ENCODE measurements at regions not wholly inside any gene's neighbourhood (a gene's known extent, or its start where the extent isn't known, plus 50 kb on each side); places are given as distances from the start of the nearest gene placed in this dataset.

- TF ChIP-seq, protein P1, sequence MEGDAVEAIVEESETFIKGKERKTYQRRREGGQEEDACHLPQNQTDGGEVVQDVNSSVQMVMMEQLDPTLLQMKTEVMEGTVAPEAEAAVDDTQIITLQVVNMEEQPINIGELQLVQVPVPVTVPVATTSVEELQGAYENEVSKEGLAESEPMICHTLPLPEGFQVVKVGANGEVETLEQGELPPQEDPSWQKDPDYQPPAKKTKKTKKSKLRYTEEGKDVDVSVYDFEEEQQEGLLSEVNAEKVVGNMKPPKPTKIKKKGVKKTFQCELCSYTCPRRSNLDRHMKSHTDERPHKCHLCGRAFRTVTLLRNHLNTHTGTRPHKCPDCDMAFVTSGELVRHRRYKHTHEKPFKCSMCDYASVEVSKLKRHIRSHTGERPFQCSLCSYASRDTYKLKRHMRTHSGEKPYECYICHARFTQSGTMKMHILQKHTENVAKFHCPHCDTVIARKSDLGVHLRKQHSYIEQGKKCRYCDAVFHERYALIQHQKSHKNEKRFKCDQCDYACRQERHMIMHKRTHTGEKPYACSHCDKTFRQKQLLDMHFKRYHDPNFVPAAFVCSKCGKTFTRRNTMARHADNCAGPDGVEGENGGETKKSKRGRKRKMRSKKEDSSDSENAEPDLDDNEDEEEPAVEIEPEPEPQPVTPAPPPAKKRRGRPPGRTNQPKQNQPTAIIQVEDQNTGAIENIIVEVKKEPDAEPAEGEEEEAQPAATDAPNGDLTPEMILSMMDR (IDR thresholded peaks at IDR 0.05): no peak
- TF ChIP-seq POLR2AphosphoS5 (IDR thresholded peaks at IDR 0.05): no peak
Measured at GRCh38 chr22:22740560-22741276, 96.3 kb downstream of the GGTLC2 start.
